HL-60 (cell line): ENCODE measurements at regions not wholly inside any gene's neighbourhood (a gene's known extent, or its start where the extent isn't known, plus 50 kb on each side); places are given as distances from the start of the nearest gene placed in this dataset.

Experiments used
- CTCF ChIP-seq: IDR thresholded peaks from one replicate; pipeline ENCODE4 v1.5.1; 2011; ENCODE audit warnings: low read length, control low read depth, inconsistent platforms; ENCODE audit not compliant: insufficient read depth
- GABPA ChIP-seq: IDR thresholded peaks from 2 replicates; pipeline ENCODE4 v1.6.1; 2012; ENCODE audit warnings: low read depth
- POLR2AphosphoS5 ChIP-seq: IDR thresholded peaks from 2 replicates; pipeline ENCODE4 v1.6.1; 2012; ENCODE audit warnings: low read depth
- REST ChIP-seq: IDR thresholded peaks from 2 replicates; pipeline ENCODE4 v1.6.1; 2012; ENCODE audit warnings: low read depth; ENCODE audit not compliant: insufficient replicate concordance
- SPI1 ChIP-seq: IDR thresholded peaks from 2 replicates; pipeline ENCODE4 v1.6.1; 2012; ENCODE audit warnings: low read depth, mild to moderate bottlenecking, borderline replicate concordance

GRCh38 chr18:11505993-11506392 is 103.4 kb upstream of the SLC35G4 start:
- no peak for TF ChIP-seq CTCF
- no peak for TF ChIP-seq REST
- TF ChIP-seq GABPA, result no peak
- TF ChIP-seq POLR2AphosphoS5, result no peak
- TF ChIP-seq SPI1, result no peak
